ENCODE measurements at regions not wholly inside any gene's neighbourhood (a gene's known extent, or its start where the extent isn't known, plus 50 kb on each side); places are given as distances from the start of the nearest gene placed in this dataset.
"Not testable (repeated sequence)": the region's sequence is repeated elsewhere in the genome, so short reads cannot be mapped to it uniquely, and the experiment has no call there.

GRCh38 chr10:16250136-16250535 lies 186.7 kb upstream of the PTER start:
- TF ChIP-seq CTCF (IDR thresholded peaks at IDR 0.05); POLR2AphosphoS5 (IDR thresholded peaks at IDR 0.05); POLR2A (IDR thresholded peaks at IDR 0.05); EP300 (IDR thresholded peaks at IDR 0.05; ENCODE audit: low read depth): not testable (repeated sequence)
